Calu3 (cell line): ENCODE measurements at regions not wholly inside any gene's neighbourhood (a gene's known extent, or its start where the extent isn't known, plus 50 kb on each side); places are given as distances from the start of the nearest gene placed in this dataset.

Experiments used
- BruUV-seq: library from RNA; stranded (reverse); fragments of 400-500 nt; replicated peaks from 2 replicates; lab custom pipeline; 2021; lab: Mats Ljungman, UMichigan
- CTCF ChIA-PET: fragments of 300-600 bp; sonication (Branson Sonifier 250); formaldehyde crosslinking; loops from one replicate; lab custom pipeline; 2022; ENCODE audit warnings: antibody characterized with exemption; lab: Charles Lee
- DNase-seq: peaks from one replicate; pipeline ENCODE4 v3.0.0; 2022
- H3K27ac Mint-ChIP-seq: one replicate; pipeline ENCODE4 v1.8.0; 2022; ENCODE audit warnings: mixed read lengths; ENCODE audit not compliant: unreplicated experiment
- H3K27me3 Mint-ChIP-seq: one replicate; pipeline ENCODE4 v1.8.0; 2022; ENCODE audit warnings: mixed read lengths; ENCODE audit not compliant: unreplicated experiment
- H3K36me3 Mint-ChIP-seq: one replicate; pipeline ENCODE4 v1.8.0; 2022; ENCODE audit warnings: mild to moderate bottlenecking, moderate library complexity, mixed read lengths; ENCODE audit not compliant: insufficient read depth, unreplicated experiment
- H3K4me1 Mint-ChIP-seq: one replicate; pipeline ENCODE4 v1.8.0; 2022; ENCODE audit warnings: mild to moderate bottlenecking, low read depth, mixed read lengths; ENCODE audit not compliant: unreplicated experiment
- H3K4me3 Mint-ChIP-seq: one replicate; pipeline ENCODE4 v1.8.0; 2022; ENCODE audit warnings: mild to moderate bottlenecking, low read depth, moderate library complexity, mixed read lengths; ENCODE audit not compliant: unreplicated experiment
- H3K9me3 Mint-ChIP-seq: one replicate; pipeline ENCODE4 v1.8.0; 2022; ENCODE audit warnings: low read depth, mixed read lengths; ENCODE audit not compliant: unreplicated experiment
- intact Hi-C: fragments of 100-400 bp; cut with micrococcal nuclease; formaldehyde crosslinking; loops from one replicate; pipeline ENCODE4 v1.10.0; 2022; ENCODE audit not compliant: unreplicated experiment
- TF ChIP-seq, protein P1 (sequence below): fragments of 200-600 bp; IDR thresholded peaks from one replicate; pipeline ENCODE4 v1.8.0; 2022; ENCODE audit warnings: antibody characterized with exemption; ENCODE audit not compliant: unreplicated experiment

DNA sequence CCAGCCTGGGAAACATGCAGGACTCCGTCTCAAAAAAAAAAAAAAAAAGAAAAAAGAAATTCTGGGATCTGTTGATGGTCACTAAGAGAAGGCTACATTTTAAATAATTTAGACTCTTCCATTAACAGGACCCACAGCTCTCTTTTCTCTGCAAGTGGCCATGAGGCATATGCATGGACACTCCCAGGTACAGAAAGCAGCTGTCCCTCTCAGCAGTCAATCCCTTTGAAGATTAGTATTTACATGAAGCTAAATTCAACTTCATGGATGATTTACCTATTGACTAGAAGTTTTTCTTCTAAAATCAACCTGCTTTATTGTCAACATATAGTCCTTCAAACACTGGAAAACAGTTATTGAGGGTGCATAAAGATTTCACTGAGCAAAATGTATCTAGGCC, 139.9 kb downstream of the CPEB2 start:
- H3K36me3 Mint-ChIP-seq: no peaks in the 10 kb centered on the region
- no peak overlapping the region for H3K27ac Mint-ChIP-seq
- no peak overlapping the region for H3K4me3 Mint-ChIP-seq
- H3K4me1 Mint-ChIP-seq: no peaks in the 10 kb centered on the region
- intact Hi-C loops: no loop called here
- TF ChIP-seq, protein P1, sequence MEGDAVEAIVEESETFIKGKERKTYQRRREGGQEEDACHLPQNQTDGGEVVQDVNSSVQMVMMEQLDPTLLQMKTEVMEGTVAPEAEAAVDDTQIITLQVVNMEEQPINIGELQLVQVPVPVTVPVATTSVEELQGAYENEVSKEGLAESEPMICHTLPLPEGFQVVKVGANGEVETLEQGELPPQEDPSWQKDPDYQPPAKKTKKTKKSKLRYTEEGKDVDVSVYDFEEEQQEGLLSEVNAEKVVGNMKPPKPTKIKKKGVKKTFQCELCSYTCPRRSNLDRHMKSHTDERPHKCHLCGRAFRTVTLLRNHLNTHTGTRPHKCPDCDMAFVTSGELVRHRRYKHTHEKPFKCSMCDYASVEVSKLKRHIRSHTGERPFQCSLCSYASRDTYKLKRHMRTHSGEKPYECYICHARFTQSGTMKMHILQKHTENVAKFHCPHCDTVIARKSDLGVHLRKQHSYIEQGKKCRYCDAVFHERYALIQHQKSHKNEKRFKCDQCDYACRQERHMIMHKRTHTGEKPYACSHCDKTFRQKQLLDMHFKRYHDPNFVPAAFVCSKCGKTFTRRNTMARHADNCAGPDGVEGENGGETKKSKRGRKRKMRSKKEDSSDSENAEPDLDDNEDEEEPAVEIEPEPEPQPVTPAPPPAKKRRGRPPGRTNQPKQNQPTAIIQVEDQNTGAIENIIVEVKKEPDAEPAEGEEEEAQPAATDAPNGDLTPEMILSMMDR: no peak
- peaks cover 5% of the 10 kb centered on the region for H3K9me3 Mint-ChIP-seq
- no peak for DNase-seq
- H3K27me3 Mint-ChIP-seq: no peaks in the 10 kb centered on the region
- CTCF ChIA-PET: no interaction called here
- BruUV-seq: no TSS peak

DNA sequence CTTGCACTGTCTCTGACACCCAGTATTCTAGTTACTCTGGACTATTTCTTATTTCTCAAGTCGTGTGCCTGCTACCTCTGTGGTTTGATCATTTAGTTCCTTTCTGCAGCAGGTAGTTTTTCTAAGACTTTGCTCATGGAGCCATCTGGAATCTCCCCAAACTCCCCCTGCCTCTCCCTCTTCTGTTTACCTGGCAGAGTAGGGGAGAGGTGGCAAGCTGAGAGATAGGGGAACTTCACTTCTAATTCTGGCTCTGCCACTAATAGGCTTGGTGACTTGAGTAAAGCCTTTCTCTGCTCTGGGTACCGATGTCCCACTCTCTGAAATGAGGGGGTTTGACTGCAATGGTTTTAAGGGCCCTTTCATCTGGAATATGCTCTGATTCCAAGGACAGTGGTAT, 141.3 kb downstream of the CPEB2 start:
- intact Hi-C loops: no loop called here
- H3K36me3 Mint-ChIP-seq: no peaks in the 10 kb centered on the region
- no peaks in the 10 kb centered on the region for H3K4me1 Mint-ChIP-seq
- H3K9me3 Mint-ChIP-seq: peaks cover 2% of the 10 kb centered on the region
- BruUV-seq: no TSS peak
- no peak for DNase-seq
- CTCF ChIA-PET: no interaction called here
- no peak overlapping the region for H3K4me3 Mint-ChIP-seq
- H3K27me3 Mint-ChIP-seq: no peaks in the 10 kb centered on the region
- TF ChIP-seq, protein P1: no peak
- no peak overlapping the region for H3K27ac Mint-ChIP-seq

- no peak overlapping the region for H3K27ac Mint-ChIP-seq
- TF ChIP-seq, protein P1: no peak
- H3K4me3 Mint-ChIP-seq: no peak overlapping the region
- H3K36me3 Mint-ChIP-seq: no peaks in the 10 kb centered on the region
- peaks cover 2% of the 10 kb centered on the region for H3K9me3 Mint-ChIP-seq
- intact Hi-C loops: no loop called here
- DNase-seq: no peak
- no peaks in the 10 kb centered on the region for H3K4me1 Mint-ChIP-seq
- CTCF ChIA-PET: no interaction called here
- H3K27me3 Mint-ChIP-seq: no peaks in the 10 kb centered on the region
- BruUV-seq: no TSS peak
Measured at GRCh38 chr4:15144249-15144966, 142.1 kb downstream of the CPEB2 start.

DNA sequence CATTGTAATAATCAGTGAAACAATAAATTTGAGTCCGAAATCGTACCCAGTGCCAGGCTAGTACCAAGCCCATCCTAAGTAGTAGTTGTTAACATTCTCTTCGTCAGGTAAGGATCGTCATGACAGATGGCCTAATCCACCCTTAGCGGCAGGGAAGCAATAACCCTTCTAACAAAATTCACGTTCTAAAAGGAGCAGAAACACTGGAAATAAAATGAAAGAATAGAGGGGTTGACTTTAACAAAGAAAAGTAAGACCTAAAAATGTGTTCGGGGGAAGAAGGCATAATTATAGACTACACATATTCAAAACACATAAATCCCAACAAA, 142.7 kb downstream of the CPEB2 start:
- H3K4me1 Mint-ChIP-seq: no peaks in the 10 kb centered on the region
- CTCF ChIA-PET: no interaction called here
- BruUV-seq: no TSS peak
- intact Hi-C loops: no loop called here
- H3K4me3 Mint-ChIP-seq: no peak overlapping the region
- peaks cover 2% of the 10 kb centered on the region for H3K9me3 Mint-ChIP-seq
- H3K27me3 Mint-ChIP-seq: no peaks in the 10 kb centered on the region
- H3K27ac Mint-ChIP-seq: no peak overlapping the region
- TF ChIP-seq, protein P1: no peak
- H3K36me3 Mint-ChIP-seq: no peaks in the 10 kb centered on the region
- no peak for DNase-seq
